ENCODE measurements at regions not wholly inside any gene's neighbourhood (a gene's known extent, or its start where the extent isn't known, plus 50 kb on each side); places are given as distances from the start of the nearest gene placed in this dataset.
"Not testable (repeated sequence)": the region's sequence is repeated elsewhere in the genome, so short reads cannot be mapped to it uniquely, and the experiment has no call there.

- no peak overlapping the region for H3K4me3 ChIP-seq (ENCODE audit: low read length)
- TF ChIP-seq ZNF274 (IDR thresholded peaks at IDR 0.05; ENCODE audit: low read depth, low read length), result no peak
Observed at GRCh38 chr3:16067837-16068471, 106.5 kb upstream of the GALNT15 start.

GRCh38 chr3:16069149-16069922 is 105.1 kb upstream of the GALNT15 start:
- no peak for TF ChIP-seq ZNF274 (IDR thresholded peaks at IDR 0.05; ENCODE audit: low read depth, low read length)
- H3K4me3 ChIP-seq (ENCODE audit: low read length), result no peak overlapping the region

GRCh38 chr3:16070707-16071106 is 103.8 kb upstream of the GALNT15 start:
- TF ChIP-seq ZNF274 (IDR thresholded peaks at IDR 0.05; ENCODE audit: low read depth, low read length), result no peak
- H3K4me3 ChIP-seq (ENCODE audit: low read length), result no peak overlapping the region

- no peak for TF ChIP-seq ZNF274 (IDR thresholded peaks at IDR 0.05; ENCODE audit: low read depth, low read length)
- no peak overlapping the region for H3K4me3 ChIP-seq (ENCODE audit: low read length)
Observed at GRCh38 chr3:16071206-16071605, 103.3 kb upstream of the GALNT15 start.

GRCh38 chr3:16072420-16073110 is 101.9 kb upstream of the GALNT15 start:
- no peak overlapping the region for H3K4me3 ChIP-seq (ENCODE audit: low read length)
- no peak for TF ChIP-seq ZNF274 (IDR thresholded peaks at IDR 0.05; ENCODE audit: low read depth, low read length)

GRCh38 chr3:16073203-16073602 is 101.3 kb upstream of the GALNT15 start:
- no peak for TF ChIP-seq ZNF274 (IDR thresholded peaks at IDR 0.05; ENCODE audit: low read depth, low read length)
- H3K4me3 ChIP-seq (ENCODE audit: low read length), result no peak overlapping the region

- not testable (repeated sequence) for H3K4me3 ChIP-seq (ENCODE audit: low read length)
Observed at GRCh38 chr3:16073990-16074671, 100.3 kb upstream of the GALNT15 start.

GRCh38 chr3:16075647-16076046 is 98.8 kb upstream of the GALNT15 start:
- H3K4me3 ChIP-seq (ENCODE audit: low read length), result no peak overlapping the region
- TF ChIP-seq ZNF274 (IDR thresholded peaks at IDR 0.05; ENCODE audit: low read depth, low read length), result no peak

- no peak for TF ChIP-seq ZNF274 (IDR thresholded peaks at IDR 0.05; ENCODE audit: low read depth, low read length)
- H3K4me3 ChIP-seq (ENCODE audit: low read length), result no peak overlapping the region
Observed at GRCh38 chr3:16076564-16076963, 97.9 kb upstream of the GALNT15 start.

- H3K4me3 ChIP-seq (ENCODE audit: low read length), result not testable (repeated sequence)
Observed at GRCh38 chr3:16077146-16077545, 97.3 kb upstream of the GALNT15 start.

GRCh38 chr3:16077681-16078080 is 96.8 kb upstream of the GALNT15 start:
- not testable (repeated sequence) for H3K4me3 ChIP-seq (ENCODE audit: low read length)

- no peak overlapping the region for H3K4me3 ChIP-seq (ENCODE audit: low read length)
Observed at GRCh38 chr3:16079519-16079918, 95.0 kb upstream of the GALNT15 start.

GRCh38 chr3:16081661-16082060 is 92.8 kb upstream of the GALNT15 start:
- no peak for TF ChIP-seq ZNF274 (IDR thresholded peaks at IDR 0.05; ENCODE audit: low read depth, low read length)
- H3K4me3 ChIP-seq (ENCODE audit: low read length), result no peak overlapping the region

More at GRCh38 chr3:16079519-16079918, 95.0 kb upstream of the GALNT15 start:
- TF ChIP-seq ZNF274 (IDR thresholded peaks at IDR 0.05; ENCODE audit: low read depth, low read length), result no peak

GRCh38 chr3:16084887-16085286 is 89.6 kb upstream of the GALNT15 start:
- no peak for TF ChIP-seq ZNF274 (IDR thresholded peaks at IDR 0.05; ENCODE audit: low read depth, low read length)
- no peak overlapping the region for H3K4me3 ChIP-seq (ENCODE audit: low read length)

- TF ChIP-seq ZNF274 (IDR thresholded peaks at IDR 0.05; ENCODE audit: low read depth, low read length), result no peak
Observed at GRCh38 chr3:16085410-16085809, 89.1 kb upstream of the GALNT15 start.

More at GRCh38 chr3:16085410-16085809, 89.1 kb upstream of the GALNT15 start:
- H3K4me3 ChIP-seq (ENCODE audit: low read length), result no peak overlapping the region

All from GM08714 (cell line).